ENCODE measurements at regions not wholly inside any gene's neighbourhood (a gene's known extent, or its start where the extent isn't known, plus 50 kb on each side); places are given as distances from the start of the nearest gene placed in this dataset.
"Not testable (repeated sequence)": the region's sequence is repeated elsewhere in the genome, so short reads cannot be mapped to it uniquely, and the experiment has no call there.

DNA sequence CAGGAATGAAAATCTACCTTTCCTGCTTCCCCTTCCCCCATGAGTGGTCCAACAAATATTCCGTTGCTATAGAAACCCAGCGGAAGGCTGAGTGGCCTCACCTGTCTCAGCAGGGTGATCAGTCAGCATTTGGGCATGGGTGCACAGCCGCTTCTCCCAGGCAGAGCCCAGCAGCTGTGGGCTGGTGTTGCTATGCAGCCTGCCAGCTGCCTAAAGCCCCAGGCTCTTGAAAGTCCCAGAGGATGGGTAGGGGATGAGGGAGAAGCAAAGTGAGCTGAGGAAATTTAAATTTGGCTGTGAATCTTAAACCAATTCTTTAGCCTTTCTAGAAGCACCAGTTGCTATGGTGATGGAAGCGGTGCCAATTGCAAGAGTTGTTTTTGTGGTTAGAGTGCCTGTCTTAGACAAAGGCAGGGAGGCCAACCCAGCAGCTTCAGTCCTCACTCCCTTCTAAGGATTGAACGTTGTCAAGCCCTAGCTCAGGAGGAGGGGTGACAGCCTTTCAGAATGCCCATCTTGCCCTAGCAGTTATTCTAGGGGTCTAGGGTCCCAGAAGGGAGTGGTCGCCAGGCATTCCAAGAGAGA is 151.5 kb upstream of the PITX1 start:
- DNase-seq (ENCODE audit: insufficient read length, low spot score) (no peak), FAIRE-seq (no peak)

- FAIRE-seq: no peak
- DNase-seq (ENCODE audit: insufficient read length, low spot score): no peak
Measured at GRCh38 chr5:135184646-135185045, 150.6 kb upstream of the PITX1 start.

DNA sequence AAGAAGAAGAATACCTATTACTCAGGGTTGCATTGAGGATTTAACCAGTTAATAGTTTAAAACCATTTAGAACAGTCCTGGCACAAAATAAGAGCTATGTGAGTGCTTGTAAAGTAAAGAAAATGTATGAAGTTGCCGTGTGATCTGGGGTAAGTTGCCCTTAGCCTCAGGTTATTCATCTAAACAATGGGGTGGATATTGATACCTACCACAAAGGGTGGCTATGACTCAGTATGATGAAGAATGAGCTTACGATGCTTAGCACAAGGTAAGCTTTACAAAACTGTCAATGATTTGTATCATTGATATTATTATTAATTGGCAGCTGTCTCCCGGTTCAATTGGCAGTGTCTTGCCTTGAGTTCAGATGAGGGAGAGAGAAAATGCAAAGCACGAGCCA is 149.4 kb upstream of the PITX1 start:
- DNase-seq (ENCODE audit: insufficient read length, low spot score): no peak
- FAIRE-seq: no peak

GRCh38 chr5:135182675-135183074 is 148.6 kb upstream of the PITX1 start:
- no peak for FAIRE-seq
- DNase-seq (ENCODE audit: insufficient read length, low spot score): no peak

DNA sequence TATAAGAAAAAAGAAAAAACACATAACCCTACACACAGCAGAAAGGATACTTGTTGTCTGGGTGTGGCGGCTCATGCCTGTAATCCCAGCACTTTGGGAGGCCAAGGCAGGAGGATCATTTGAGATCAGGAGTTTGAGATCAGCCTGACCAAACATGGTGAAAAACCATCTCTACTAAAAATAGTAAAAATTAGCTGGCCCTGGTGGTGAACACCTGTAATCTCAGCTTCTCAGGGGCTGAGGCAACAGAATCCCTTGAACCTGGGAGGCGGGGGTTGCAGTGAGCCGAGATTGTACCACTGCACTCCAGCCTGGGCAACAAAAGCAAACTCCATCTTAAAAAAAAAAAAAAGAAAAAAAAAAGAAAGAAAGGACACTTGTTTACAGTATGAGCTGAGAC is 147.6 kb upstream of the PITX1 start:
- DNase-seq (ENCODE audit: insufficient read length, low spot score) (no peak), FAIRE-seq (no peak)

DNA sequence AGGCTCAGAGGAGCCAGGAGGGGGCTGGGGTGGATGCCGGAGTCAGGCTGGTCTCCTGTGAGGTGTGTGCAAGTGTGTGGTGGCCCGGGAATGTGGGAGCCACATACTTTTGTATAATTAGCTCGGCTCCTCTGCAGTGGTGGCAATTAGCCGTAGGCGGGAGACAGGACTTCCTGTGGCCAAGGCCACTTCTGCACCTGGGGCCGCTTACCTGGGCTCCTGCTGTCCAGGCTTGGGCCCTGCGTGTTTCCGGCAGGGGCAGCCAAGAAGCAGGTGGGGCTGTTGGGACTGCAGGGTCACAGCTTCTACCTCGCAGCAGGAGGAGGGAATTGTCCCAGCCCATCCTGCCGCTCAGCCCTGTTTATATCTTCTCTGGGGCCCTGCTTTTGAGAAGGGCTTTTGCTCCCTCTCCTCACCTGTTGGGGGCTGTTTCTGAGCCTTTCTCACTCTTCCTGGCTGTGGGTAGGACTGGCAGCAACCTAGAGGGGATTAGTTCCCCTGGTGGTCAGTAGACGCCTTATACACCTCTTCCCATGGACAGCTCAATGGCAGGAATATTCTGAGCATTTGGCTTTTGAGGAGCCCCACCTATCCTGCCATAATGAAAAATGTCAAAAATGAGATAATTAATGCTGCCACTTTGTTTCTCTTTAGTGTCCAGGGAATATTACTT is 145.4 kb upstream of the PITX1 start:
- DNase-seq (ENCODE audit: insufficient read length, low spot score): no peak
- no peak for FAIRE-seq

DNA sequence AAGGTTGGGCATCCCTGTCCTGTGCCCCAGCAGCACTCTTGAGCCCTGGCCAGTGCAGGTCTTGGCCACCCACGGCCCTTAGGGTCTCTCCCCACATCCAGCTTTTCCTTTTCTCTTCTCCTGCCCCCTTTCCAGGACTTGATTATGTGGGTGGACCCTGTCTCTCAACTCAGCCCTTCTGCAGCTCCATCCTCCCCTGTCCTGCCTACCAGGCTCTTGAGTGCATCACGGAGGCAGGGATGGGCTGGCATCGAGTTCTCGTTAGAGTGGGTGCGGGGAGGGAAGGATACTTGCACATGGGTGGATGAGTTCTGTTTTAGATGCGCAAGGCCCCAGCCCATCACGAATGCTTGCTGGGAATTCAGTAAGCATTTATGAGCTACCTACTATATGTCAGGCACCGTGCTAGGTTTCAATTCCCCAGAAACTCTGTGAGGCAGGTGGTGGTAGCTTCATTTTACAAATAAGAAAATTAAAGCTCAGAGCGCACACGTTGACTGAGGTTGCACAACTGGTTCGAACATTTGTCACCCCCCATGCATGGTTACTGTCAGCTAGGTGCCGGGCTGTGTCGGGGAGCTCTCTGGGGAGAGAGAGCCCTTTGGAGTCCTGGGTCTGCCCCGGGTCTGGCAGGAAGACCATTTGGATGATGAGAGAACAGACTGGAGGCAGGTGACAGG is 144.6 kb upstream of the PITX1 start:
- DNase-seq (ENCODE audit: insufficient read length, low spot score) (no peak), FAIRE-seq (no peak)

DNA sequence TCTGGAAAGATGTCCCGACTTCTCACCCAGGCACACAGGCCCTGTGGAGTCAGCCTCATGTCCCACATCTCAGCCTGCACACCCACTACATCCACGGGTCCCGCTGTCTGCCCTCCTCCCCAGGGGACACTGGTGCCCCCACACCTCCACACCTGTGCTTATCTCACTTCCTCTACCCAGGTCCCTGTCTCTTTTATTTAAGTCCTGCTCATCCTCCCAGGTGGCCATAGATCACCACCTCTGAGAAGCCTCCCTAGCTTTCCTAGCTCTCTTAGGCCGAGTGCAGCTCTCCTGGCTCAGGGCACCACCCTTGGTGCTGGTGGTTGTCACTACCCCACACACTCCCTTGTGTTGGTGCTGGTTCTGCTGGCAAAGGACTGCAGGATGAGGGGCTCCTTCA is 143.6 kb upstream of the PITX1 start:
- no peak for FAIRE-seq
- DNase-seq (ENCODE audit: insufficient read length, low spot score): no peak

GRCh38 chr5:135176991-135177390 is 143.0 kb upstream of the PITX1 start:
- FAIRE-seq: no peak
- no peak for DNase-seq (ENCODE audit: insufficient read length, low spot score)

DNA sequence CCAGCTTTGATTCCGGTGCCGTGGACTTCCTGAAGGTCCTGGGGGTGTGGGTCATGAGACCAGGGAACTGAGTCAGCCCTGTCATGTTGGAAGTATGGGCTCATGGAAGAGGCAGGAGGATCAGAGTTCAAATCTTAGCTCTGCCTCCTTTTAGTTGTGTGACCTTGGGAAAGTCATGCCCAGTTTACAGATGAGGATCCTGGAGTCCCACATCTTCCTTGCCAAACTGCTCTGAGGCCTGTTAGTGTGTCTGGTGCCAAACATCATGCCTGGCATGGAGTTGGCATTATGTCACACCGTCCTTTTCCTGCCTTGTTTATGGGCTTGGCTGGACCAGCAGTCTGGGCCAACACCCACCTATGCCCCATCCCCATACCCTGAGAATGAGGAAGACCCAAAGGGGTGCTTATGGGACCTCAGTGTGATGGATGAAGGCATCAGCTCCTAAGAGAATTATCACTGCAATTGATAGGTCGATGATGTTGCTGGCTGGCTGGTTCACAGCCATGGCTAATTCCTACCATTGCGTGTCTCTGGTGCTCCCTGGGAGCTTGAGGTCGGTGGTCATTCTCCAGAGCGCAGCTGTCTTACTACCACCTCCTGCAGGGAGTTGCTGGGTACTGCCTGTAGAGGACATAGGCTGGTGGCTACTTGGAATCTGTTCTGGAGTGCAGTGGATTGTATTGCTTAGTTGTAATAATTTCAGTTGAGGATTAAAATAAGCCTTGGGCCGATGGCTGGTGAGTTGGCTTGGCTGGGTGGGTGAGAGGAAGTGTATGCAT is 140.5 kb upstream of the PITX1 start:
- no peak for DNase-seq (ENCODE audit: insufficient read length, low spot score)

GRCh38 chr5:135173662-135174290 is 139.7 kb upstream of the PITX1 start:
- DNase-seq (ENCODE audit: insufficient read length, low spot score) (no peak), FAIRE-seq (no peak)

More for the DNA sequence above, 140.5 kb upstream of the PITX1 start:
- no peak for FAIRE-seq

DNA sequence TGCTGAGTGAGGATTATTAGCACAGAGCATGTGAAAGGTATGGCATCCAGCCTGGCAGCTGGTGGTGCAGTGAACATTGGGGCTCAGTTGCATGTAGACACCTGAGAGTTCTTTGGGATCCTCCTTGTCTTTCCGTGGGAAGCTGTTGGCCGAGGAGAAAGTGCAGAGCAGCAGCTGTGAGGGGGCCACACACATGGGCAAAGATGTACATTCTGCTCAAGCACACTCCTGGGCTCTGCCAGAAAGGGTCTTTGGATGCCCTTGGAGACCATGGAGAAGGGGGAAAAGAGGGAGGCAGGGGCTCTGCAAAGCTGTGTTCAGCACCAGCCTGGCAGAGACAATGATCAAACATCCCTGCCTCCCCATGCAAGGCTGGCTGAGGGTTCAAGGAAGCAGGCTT is 138.7 kb upstream of the PITX1 start:
- no peak for FAIRE-seq
- DNase-seq (ENCODE audit: insufficient read length, low spot score): no peak

- FAIRE-seq: no peak
- DNase-seq (ENCODE audit: insufficient read length, low spot score): no peak
Measured at GRCh38 chr5:135171336-135171735, 137.3 kb upstream of the PITX1 start.

GRCh38 chr5:135170500-135170899 is 136.5 kb upstream of the PITX1 start:
- FAIRE-seq (no peak), DNase-seq (ENCODE audit: insufficient read length, low spot score) (no peak)

DNA sequence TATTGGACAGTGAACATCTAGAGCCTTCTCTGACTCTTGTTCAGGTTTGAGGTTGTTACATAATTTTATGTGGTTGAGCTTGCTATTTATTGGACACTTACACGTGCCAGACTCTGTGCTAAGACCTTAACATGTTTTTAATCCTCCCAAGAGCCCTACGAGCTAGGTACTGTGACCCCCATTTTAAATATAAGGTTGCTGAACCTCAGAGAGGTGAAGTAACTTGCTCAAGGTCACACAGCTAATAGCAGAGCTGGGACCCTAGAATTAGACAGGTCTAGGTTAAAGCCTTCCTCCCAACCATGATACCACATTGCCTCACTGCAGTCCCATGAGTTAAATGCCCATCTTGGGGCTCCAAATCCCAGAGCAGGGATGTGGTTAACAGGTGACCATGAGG is 135.7 kb upstream of the PITX1 start:
- FAIRE-seq: no peak
- no peak for DNase-seq (ENCODE audit: insufficient read length, low spot score)

DNA sequence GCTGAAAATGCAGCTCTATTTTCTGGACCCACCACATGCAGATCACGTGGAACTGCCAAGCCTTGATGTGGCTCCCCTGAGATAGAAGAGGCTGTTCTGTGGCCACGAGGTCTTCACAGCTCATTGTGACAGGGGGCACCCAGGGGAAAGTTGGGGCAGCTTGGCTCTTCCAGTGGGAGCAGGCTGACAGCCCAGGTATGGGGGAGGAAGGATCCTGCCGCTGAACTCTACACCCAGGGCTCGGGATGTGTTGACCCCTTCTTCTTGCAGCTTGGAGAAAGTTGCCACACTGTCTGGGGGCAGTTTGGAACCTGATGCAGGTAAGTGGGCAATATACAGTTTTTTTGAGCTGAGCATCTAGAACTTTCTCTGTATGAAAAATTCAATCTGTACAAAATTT is 133.6 kb upstream of the PITX1 start:
- DNase-seq (ENCODE audit: insufficient read length, low spot score) (no peak), FAIRE-seq (no peak)

- FAIRE-seq; DNase-seq (ENCODE audit: insufficient read length, low spot score): not testable (repeated sequence)
Measured at GRCh38 chr5:135164873-135165614, 131.0 kb upstream of the PITX1 start.

DNA sequence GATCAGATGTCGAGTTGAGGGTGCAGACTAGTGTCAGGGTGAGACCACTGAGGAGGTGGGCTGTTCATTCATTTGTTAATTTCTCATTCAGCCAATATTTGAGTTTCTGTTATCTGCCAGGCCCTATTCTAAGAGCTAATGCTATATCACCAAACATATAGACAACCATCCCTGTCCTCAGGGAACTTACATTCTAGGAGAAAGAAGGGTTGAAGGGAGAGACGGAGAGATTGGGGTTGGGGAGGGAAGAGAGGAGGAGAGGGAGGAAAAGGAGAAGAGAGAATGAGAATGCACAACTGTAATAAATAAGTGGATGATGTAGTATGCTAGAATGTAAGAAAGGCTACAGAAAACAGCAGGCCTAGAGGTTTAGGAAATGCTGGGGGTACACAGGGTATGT is 129.9 kb upstream of the PITX1 start:
- FAIRE-seq (no peak), DNase-seq (ENCODE audit: insufficient read length, low spot score) (no peak)

DNA sequence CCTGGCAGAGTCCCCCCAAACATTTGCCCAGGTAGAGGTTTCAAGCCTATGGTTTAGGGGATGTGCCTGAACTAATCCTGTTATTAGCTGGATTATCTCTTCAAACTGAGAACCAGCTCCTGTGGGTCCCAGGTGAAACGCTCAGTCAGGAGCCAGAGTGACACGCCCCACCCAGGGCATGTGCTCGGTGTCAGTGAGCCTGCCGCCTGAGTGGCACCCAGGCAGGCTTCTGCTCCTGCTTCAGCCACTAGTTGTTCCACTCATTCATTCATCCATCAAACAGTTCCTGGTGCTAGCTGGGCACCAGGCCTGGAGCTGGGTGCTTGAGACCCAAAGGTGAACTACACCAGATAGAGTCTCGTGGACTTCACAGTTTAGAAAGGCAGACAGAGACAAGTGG is 129.4 kb upstream of the PITX1 start:
- FAIRE-seq: no peak
- no peak for DNase-seq (ENCODE audit: insufficient read length, low spot score)

- no peak for DNase-seq (ENCODE audit: insufficient read length, low spot score)
- no peak for FAIRE-seq
Measured at GRCh38 chr5:135162661-135163265, 128.7 kb upstream of the PITX1 start.
